ENCODE measurements at regions not wholly inside any gene's neighbourhood (a gene's known extent, or its start where the extent isn't known, plus 50 kb on each side); places are given as distances from the start of the nearest gene placed in this dataset.
"Not testable (repeated sequence)": the region's sequence is repeated elsewhere in the genome, so short reads cannot be mapped to it uniquely, and the experiment has no call there.

GRCh38 chr2:217622205-217623060 lies 380.4 kb downstream of the TNS1 start:
- DNase-seq = peak; percentile 82

GRCh38 chr2:217621391-217621801 lies 381.4 kb downstream of the TNS1 start:
- no peak for DNase-seq

- DNase-seq = no peak
These were observed 384.1 kb downstream of the TNS1 start for GRCh38 chr2:217618744-217619143.

- no peak for DNase-seq
These were observed 385.2 kb downstream of the TNS1 start for GRCh38 chr2:217617616-217618022.

- no peak for DNase-seq
These were observed 385.9 kb downstream of the TNS1 start for GRCh38 chr2:217616936-217617335.

GRCh38 chr2:217615171-217615570 lies 387.6 kb downstream of the TNS1 start:
- no peak for DNase-seq

- DNase-seq = no peak
These were observed 388.3 kb downstream of the TNS1 start for GRCh38 chr2:217614498-217614897.

- peak; percentile 70 for DNase-seq
These were observed 388.7 kb downstream of the TNS1 start for GRCh38 chr2:217614096-217614495.

- DNase-seq = no peak
These were observed 389.9 kb downstream of the TNS1 start for GRCh38 chr2:217612920-217613319.

- no peak for DNase-seq
These were observed 390.6 kb downstream of the TNS1 start for GRCh38 chr2:217612211-217612610.

- DNase-seq = no peak
These were observed 391.1 kb downstream of the TNS1 start for GRCh38 chr2:217611626-217612127.

- no peak for DNase-seq
These were observed 391.7 kb downstream of the TNS1 start for GRCh38 chr2:217611056-217611455.

GRCh38 chr2:217610401-217610814 lies 392.4 kb downstream of the TNS1 start:
- no peak for DNase-seq

- DNase-seq = no peak
These were observed 392.8 kb downstream of the TNS1 start for GRCh38 chr2:217609952-217610351.

- DNase-seq = no peak
These were observed 396.5 kb downstream of the TNS1 start for GRCh38 chr2:217606296-217606695.

GRCh38 chr2:217604527-217605194 lies 398.1 kb downstream of the TNS1 start:
- no peak for DNase-seq

- no peak for DNase-seq
These were observed 401.2 kb downstream of the TNS1 start for GRCh38 chr2:217601601-217602000.

GRCh38 chr2:217599906-217600305 lies 402.9 kb downstream of the TNS1 start:
- no peak for DNase-seq

- DNase-seq = no peak
These were observed 405.1 kb downstream of the TNS1 start for GRCh38 chr2:217597681-217598080.

GRCh38 chr2:217597145-217597544 lies 405.6 kb downstream of the TNS1 start:
- no peak for DNase-seq

- peak; percentile 63 for DNase-seq
These were observed 409.1 kb downstream of the TNS1 start for GRCh38 chr2:217593732-217594131.

- no peak for DNase-seq
These were observed 414.5 kb downstream of the TNS1 start for GRCh38 chr2:217588266-217588665.

- DNase-seq = no peak
These were observed 417.4 kb downstream of the TNS1 start for GRCh38 chr2:217585362-217585761.

- DNase-seq = not testable (repeated sequence)
These were observed 422.4 kb downstream of the TNS1 start for GRCh38 chr2:217580407-217580806.

All from left hindlimb (tissue), 1 donor.